Lower leg skin (tissue), 3 donors: ENCODE measurements at regions not wholly inside any gene's neighbourhood (a gene's known extent, or its start where the extent isn't known, plus 50 kb on each side); places are given as distances from the start of the nearest gene placed in this dataset.

ENCODE experiments used
- CTCF ChIP-seq, 3 donors: fragments of 450-650 bp; IDR thresholded peaks; one replicate each; pipeline ENCODE4 v1.5.1; 2016; ENCODE audit warnings: antibody characterized with exemption in 3 of 3, mild to moderate bottlenecking in 3 of 3, moderate library complexity in 2 of 3
- POLR2A ChIP-seq, 2 donors: fragments of 450-650 bp; IDR thresholded peaks; one replicate each; pipeline ENCODE4 v1.6.1; 2016 to 2017; ENCODE audit warnings: antibody characterized with exemption in 2 of 2, mild to moderate bottlenecking in 1 of 2, moderate library complexity in 1 of 2

- TF ChIP-seq CTCF (IDR thresholded peaks at IDR 0.05) (no peak), POLR2A (IDR thresholded peaks at IDR 0.05) (no peak)
These were observed 1912.0 kb upstream of the RAG2 start for GRCh38 chr11:38510041-38510440.
